AG09309 (cell line): ENCODE measurements at regions not wholly inside any gene's neighbourhood (a gene's known extent, or its start where the extent isn't known, plus 50 kb on each side); places are given as distances from the start of the nearest gene placed in this dataset.

Experiments
- DNase-seq: peaks from one replicate; pipeline ENCODE4 v3.0.0-alpha.2; 2010; ENCODE audit warnings: low read depth
- H3K4me3 ChIP-seq: 2 replicates; pipeline ENCODE4 v1.5.1; 2011; ENCODE audit warnings: mild to moderate bottlenecking, low read depth, low read length, moderate library complexity; ENCODE audit not compliant: control insufficient read depth
- TF ChIP-seq, protein P1 (sequence below): IDR thresholded peaks from 2 replicates; pipeline ENCODE4 v1.5.1; 2011; ENCODE audit warnings: mild to moderate bottlenecking, low read depth, low read length, inconsistent platforms; ENCODE audit not compliant: insufficient read depth, control insufficient read depth; ENCODE audit errors: missing control alignments

DNA sequence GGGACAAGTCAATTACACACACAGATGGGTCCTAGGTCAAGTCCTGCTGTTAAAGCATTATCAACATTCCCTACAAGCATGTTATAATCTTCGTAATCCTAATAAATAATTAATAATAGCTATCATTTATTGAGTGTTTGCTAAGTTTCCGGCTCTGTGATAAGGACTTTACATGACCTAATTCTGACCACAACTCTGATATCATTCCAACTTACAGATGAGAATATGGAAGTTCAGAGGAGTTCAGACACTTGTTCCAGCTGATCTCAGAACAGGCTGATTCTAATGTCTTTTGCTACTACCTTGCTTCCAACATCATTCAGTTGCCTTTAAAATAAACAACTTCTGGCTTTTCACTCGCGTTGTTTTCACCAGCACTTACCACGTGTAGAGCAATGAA, 770.1 kb upstream of the CXADR start:
- H3K4me3 ChIP-seq = no peak overlapping the region
- TF ChIP-seq, protein P1, sequence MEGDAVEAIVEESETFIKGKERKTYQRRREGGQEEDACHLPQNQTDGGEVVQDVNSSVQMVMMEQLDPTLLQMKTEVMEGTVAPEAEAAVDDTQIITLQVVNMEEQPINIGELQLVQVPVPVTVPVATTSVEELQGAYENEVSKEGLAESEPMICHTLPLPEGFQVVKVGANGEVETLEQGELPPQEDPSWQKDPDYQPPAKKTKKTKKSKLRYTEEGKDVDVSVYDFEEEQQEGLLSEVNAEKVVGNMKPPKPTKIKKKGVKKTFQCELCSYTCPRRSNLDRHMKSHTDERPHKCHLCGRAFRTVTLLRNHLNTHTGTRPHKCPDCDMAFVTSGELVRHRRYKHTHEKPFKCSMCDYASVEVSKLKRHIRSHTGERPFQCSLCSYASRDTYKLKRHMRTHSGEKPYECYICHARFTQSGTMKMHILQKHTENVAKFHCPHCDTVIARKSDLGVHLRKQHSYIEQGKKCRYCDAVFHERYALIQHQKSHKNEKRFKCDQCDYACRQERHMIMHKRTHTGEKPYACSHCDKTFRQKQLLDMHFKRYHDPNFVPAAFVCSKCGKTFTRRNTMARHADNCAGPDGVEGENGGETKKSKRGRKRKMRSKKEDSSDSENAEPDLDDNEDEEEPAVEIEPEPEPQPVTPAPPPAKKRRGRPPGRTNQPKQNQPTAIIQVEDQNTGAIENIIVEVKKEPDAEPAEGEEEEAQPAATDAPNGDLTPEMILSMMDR = no peak
- DNase-seq = no peak

DNA sequence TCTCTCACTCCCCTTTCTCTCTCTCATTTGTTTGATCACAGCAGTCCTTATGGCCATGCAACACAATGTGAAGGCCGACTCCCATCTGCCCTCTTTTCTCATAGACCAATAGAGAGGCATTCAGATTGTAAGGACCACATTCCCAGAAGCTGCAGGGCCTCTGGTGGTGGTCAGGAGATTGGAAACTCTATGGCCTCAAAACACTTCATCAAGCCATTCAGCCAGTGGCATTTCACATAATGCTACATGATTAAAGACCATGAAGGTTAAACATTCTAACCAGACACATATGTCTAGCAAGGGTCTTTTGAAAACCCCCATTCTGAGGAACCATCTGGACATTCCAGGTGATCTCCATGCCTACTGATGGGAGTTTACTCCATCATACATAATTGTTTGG, 769.5 kb upstream of the CXADR start:
- TF ChIP-seq, protein P1 = no peak
- H3K4me3 ChIP-seq = no peak overlapping the region

DNA sequence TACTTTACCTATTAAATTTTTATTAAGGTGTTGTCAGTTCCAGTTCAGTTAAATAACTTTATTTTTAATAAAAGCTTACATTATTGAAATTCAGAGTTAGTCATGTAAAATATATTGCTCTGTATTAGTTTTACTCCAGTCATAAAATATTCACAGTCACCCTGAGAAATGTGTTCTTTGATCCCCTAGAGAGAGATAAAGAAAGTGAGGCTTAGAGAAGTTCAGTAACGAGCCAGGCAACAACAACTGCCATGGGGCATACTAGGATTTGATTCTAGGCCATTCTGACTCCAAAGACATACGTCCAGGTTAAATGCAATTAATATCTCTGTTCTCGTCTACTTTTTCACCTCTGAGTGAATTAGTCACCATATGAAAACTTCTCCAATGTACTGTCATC, 761.9 kb upstream of the CXADR start:
- DNase-seq = no peak
- TF ChIP-seq, protein P1 = no peak

More for the DNA sequence above, 769.5 kb upstream of the CXADR start:
- DNase-seq = no peak

DNA sequence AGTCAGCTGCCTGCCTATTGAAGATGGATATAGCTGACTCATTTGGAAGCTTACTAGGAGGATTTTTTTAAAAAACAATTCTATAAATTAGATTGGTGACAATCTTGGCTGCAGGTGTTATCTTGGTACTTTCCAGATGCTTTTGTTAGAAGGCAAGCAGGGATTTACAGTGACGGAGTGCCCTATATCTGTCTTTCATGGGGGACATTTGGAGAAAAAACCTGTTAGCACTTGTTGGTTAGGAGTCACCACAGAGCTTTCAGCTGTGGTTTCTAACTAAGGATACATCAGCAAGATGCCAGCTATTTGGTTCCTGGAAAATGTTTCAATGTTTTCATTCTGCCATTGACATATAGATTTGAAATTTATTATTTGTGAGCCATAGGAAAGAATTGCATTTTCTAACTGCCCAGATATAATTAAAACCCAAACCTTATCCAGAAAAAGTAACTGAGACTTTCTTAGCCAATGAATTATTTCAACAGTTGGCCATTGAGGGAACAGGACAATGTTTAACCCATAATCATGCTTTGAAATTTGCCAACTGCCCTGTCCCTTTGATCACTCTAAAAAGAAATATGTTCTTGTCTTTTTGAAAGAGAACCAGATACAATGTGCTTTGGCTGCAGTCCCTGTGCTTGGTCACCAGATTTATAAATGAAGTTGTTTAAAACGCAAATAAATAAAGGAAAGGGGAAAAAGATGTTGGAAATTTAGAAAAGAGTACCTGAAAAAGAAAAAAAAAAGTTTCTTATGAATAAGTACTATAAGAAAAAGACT, 761.0 kb upstream of the CXADR start:
- DNase-seq = no peak
- TF ChIP-seq, protein P1 = no peak
- no peak overlapping the region for H3K4me3 ChIP-seq

More for the DNA sequence above, 761.9 kb upstream of the CXADR start:
- no peak overlapping the region for H3K4me3 ChIP-seq

DNA sequence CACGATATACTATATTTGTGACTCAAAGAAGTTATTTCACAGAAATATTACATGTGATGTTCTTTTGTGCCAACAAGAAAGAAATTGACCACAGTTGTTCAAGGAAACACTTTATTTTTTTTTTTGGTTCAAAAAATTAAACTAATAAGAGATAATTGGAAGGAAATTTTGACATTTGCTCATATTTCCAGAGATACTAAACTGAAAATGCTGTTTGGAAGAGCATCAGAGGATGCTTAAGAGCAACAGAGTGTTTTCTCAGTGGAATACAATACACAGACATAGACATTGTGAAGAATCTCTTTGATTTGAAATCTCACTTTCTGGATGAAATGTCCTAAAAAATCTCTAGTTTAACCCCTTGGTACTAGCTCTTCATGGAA, 760.4 kb upstream of the CXADR start:
- no peak for DNase-seq
- H3K4me3 ChIP-seq = no peak overlapping the region
- TF ChIP-seq, protein P1 = no peak

DNA sequence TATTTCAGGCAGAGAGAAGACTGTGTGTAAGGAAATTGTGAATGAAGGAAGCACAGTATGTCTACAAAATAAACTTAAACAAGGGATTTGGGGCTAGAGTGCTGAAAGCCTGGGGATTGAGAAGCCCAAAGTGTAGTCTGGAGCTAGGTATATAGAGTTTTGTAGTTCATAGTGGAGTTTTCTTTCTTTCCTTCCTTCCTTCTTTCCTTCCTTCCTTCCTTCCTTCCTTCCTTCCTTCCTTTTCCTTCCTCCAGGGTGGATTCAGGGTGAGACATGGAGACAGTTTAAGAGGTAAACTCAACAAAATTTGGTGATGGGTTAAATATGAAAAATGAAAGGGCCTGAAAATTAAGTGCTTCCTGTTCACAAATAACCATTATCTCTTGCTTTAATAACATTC, 757.8 kb upstream of the CXADR start:
- TF ChIP-seq, protein P1 = no peak
- DNase-seq = no peak

More for the DNA sequence above, 757.8 kb upstream of the CXADR start:
- H3K4me3 ChIP-seq = no peak overlapping the region
